ENCODE measurements at regions not wholly inside any gene's neighbourhood (a gene's known extent, or its start where the extent isn't known, plus 50 kb on each side); places are given as distances from the start of the nearest gene placed in this dataset.

GRCh38 chr1:216824511-216824910 lies 101.3 kb upstream of the ESRRG start:
- H3K4me3 ChIP-seq (ENCODE audit: extremely low read depth, insufficient read depth, low read length, poor library complexity, severe bottlenecking): no peak overlapping the region
- no peaks in the 10 kb centered on the region for H3K4me1 ChIP-seq (ENCODE audit: control insufficient read depth, insufficient read depth, low read length, poor library complexity, severe bottlenecking)
- H3K9me3 ChIP-seq (ENCODE audit: control insufficient read depth, low read length): no peaks in the 10 kb centered on the region
- H3K27ac ChIP-seq (ENCODE audit: low read depth, low read length, severe bottlenecking): no peak overlapping the region
- WGBS, 2 experiments (ENCODE audit: insufficient coverage in 2 of 2): no CpG with 5 or more reads among the region's 3 CpGs
- no peaks in the 10 kb centered on the region for H3K36me3 ChIP-seq (ENCODE audit: control insufficient read depth, insufficient read depth, low read length)

- H3K27ac ChIP-seq (ENCODE audit: low read depth, low read length, severe bottlenecking): no peak overlapping the region
- H3K4me3 ChIP-seq (ENCODE audit: extremely low read depth, insufficient read depth, low read length, poor library complexity, severe bottlenecking): no peak overlapping the region
- no peaks in the 10 kb centered on the region for H3K9me3 ChIP-seq (ENCODE audit: control insufficient read depth, low read length)
- H3K4me1 ChIP-seq (ENCODE audit: control insufficient read depth, insufficient read depth, low read length, poor library complexity, severe bottlenecking): no peaks in the 10 kb centered on the region
- H3K36me3 ChIP-seq (ENCODE audit: control insufficient read depth, insufficient read depth, low read length): no peaks in the 10 kb centered on the region
- WGBS, 2 experiments (ENCODE audit: insufficient coverage in 2 of 2): no CpG with 5 or more reads among the region's 2 CpGs
These were observed 100.5 kb upstream of the ESRRG start for GRCh38 chr1:216823731-216824130.

GRCh38 chr1:216822480-216822879 lies 99.3 kb upstream of the ESRRG start:
- Histone ChIP-seq H3K9me3 (ENCODE audit: control insufficient read depth, low read length) (no peaks in the 10 kb centered on the region), H3K4me3 (ENCODE audit: extremely low read depth, insufficient read depth, low read length, poor library complexity, severe bottlenecking) (no peak overlapping the region), H3K4me1 (ENCODE audit: control insufficient read depth, insufficient read depth, low read length, poor library complexity, severe bottlenecking) (no peaks in the 10 kb centered on the region), H3K36me3 (ENCODE audit: control insufficient read depth, insufficient read depth, low read length) (no peaks in the 10 kb centered on the region), H3K27ac (ENCODE audit: low read depth, low read length, severe bottlenecking) (no peak overlapping the region)

- Histone ChIP-seq H3K4me1 (ENCODE audit: control insufficient read depth, insufficient read depth, low read length, poor library complexity, severe bottlenecking) (no peaks in the 10 kb centered on the region), H3K4me3 (ENCODE audit: extremely low read depth, insufficient read depth, low read length, poor library complexity, severe bottlenecking) (no peak overlapping the region), H3K36me3 (ENCODE audit: control insufficient read depth, insufficient read depth, low read length) (no peaks in the 10 kb centered on the region), H3K9me3 (ENCODE audit: control insufficient read depth, low read length) (no peaks in the 10 kb centered on the region), H3K27ac (ENCODE audit: low read depth, low read length, severe bottlenecking) (no peak overlapping the region)
- 64 to 73% methylated on average over 2 of the region's 3 CpGs for WGBS, 2 experiments (ENCODE audit: insufficient coverage in 2 of 2)
These were observed 97.1 kb upstream of the ESRRG start for GRCh38 chr1:216820345-216820744.

GRCh38 chr1:216818284-216818683 lies 95.1 kb upstream of the ESRRG start:
- no peaks in the 10 kb centered on the region for H3K4me1 ChIP-seq (ENCODE audit: control insufficient read depth, insufficient read depth, low read length, poor library complexity, severe bottlenecking)
- no peaks in the 10 kb centered on the region for H3K9me3 ChIP-seq (ENCODE audit: control insufficient read depth, low read length)
- no peaks in the 10 kb centered on the region for H3K36me3 ChIP-seq (ENCODE audit: control insufficient read depth, insufficient read depth, low read length)
- H3K4me3 ChIP-seq (ENCODE audit: extremely low read depth, insufficient read depth, low read length, poor library complexity, severe bottlenecking): no peak overlapping the region
- H3K27ac ChIP-seq (ENCODE audit: low read depth, low read length, severe bottlenecking): no peak overlapping the region
- 91 to 100% methylated on average over 1 of the region's 1 CpG for WGBS, 2 experiments (ENCODE audit: insufficient coverage in 2 of 2)

GRCh38 chr1:216815260-216816131 lies 92.3 kb upstream of the ESRRG start:
- WGBS, 2 experiments (ENCODE audit: insufficient coverage in 2 of 2): 91 to 96% methylated on average over 8 of the region's 11 CpGs
- Histone ChIP-seq H3K4me3 (ENCODE audit: extremely low read depth, insufficient read depth, low read length, poor library complexity, severe bottlenecking) (no peak overlapping the region), H3K36me3 (ENCODE audit: control insufficient read depth, insufficient read depth, low read length) (no peaks in the 10 kb centered on the region), H3K27ac (ENCODE audit: low read depth, low read length, severe bottlenecking) (no peak overlapping the region), H3K4me1 (ENCODE audit: control insufficient read depth, insufficient read depth, low read length, poor library complexity, severe bottlenecking) (no peaks in the 10 kb centered on the region), H3K9me3 (ENCODE audit: control insufficient read depth, low read length) (no peaks in the 10 kb centered on the region)

- H3K9me3 ChIP-seq (ENCODE audit: control insufficient read depth, low read length): no peaks in the 10 kb centered on the region
- H3K27ac ChIP-seq (ENCODE audit: low read depth, low read length, severe bottlenecking): no peak overlapping the region
- H3K4me1 ChIP-seq (ENCODE audit: control insufficient read depth, insufficient read depth, low read length, poor library complexity, severe bottlenecking): no peaks in the 10 kb centered on the region
- H3K4me3 ChIP-seq (ENCODE audit: extremely low read depth, insufficient read depth, low read length, poor library complexity, severe bottlenecking): no peak overlapping the region
- 93% methylated on average over 3 of the region's 6 CpGs for WGBS, 2 experiments (ENCODE audit: insufficient coverage in 2 of 2)
- no peaks in the 10 kb centered on the region for H3K36me3 ChIP-seq (ENCODE audit: control insufficient read depth, insufficient read depth, low read length)
These were observed 91.5 kb upstream of the ESRRG start for GRCh38 chr1:216814576-216815259.

- Histone ChIP-seq H3K4me1 (ENCODE audit: control insufficient read depth, insufficient read depth, low read length, poor library complexity, severe bottlenecking) (no peaks in the 10 kb centered on the region), H3K27ac (ENCODE audit: low read depth, low read length, severe bottlenecking) (no peak overlapping the region)
- WGBS, 2 experiments (ENCODE audit: insufficient coverage in 2 of 2): 80 to 83% methylated on average over 4 of the region's 4 CpGs
These were observed 89.7 kb upstream of the ESRRG start for GRCh38 chr1:216812966-216813365.

GRCh38 chr1:216809649-216810048 lies 86.4 kb upstream of the ESRRG start:
- Histone ChIP-seq H3K36me3 (ENCODE audit: control insufficient read depth, insufficient read depth, low read length) (no peaks in the 10 kb centered on the region), H3K27ac (ENCODE audit: low read depth, low read length, severe bottlenecking) (no peak overlapping the region), H3K9me3 (ENCODE audit: control insufficient read depth, low read length) (no peaks in the 10 kb centered on the region), H3K4me3 (ENCODE audit: extremely low read depth, insufficient read depth, low read length, poor library complexity, severe bottlenecking) (no peak overlapping the region), H3K4me1 (ENCODE audit: control insufficient read depth, insufficient read depth, low read length, poor library complexity, severe bottlenecking) (no peaks in the 10 kb centered on the region)
- WGBS, 2 experiments (ENCODE audit: insufficient coverage in 2 of 2): 70 to 94% methylated on average over 2 to 3 of the region's 5 CpGs

More at GRCh38 chr1:216812966-216813365, 89.7 kb upstream of the ESRRG start:
- Histone ChIP-seq H3K36me3 (ENCODE audit: control insufficient read depth, insufficient read depth, low read length) (no peaks in the 10 kb centered on the region), H3K4me3 (ENCODE audit: extremely low read depth, insufficient read depth, low read length, poor library complexity, severe bottlenecking) (no peak overlapping the region), H3K9me3 (ENCODE audit: control insufficient read depth, low read length) (no peaks in the 10 kb centered on the region)

GRCh38 chr1:216807696-216808095 lies 84.5 kb upstream of the ESRRG start:
- Histone ChIP-seq H3K36me3 (ENCODE audit: control insufficient read depth, insufficient read depth, low read length) (no peaks in the 10 kb centered on the region), H3K4me3 (ENCODE audit: extremely low read depth, insufficient read depth, low read length, poor library complexity, severe bottlenecking) (no peak overlapping the region), H3K27ac (ENCODE audit: low read depth, low read length, severe bottlenecking) (no peak overlapping the region), H3K4me1 (ENCODE audit: control insufficient read depth, insufficient read depth, low read length, poor library complexity, severe bottlenecking) (no peaks in the 10 kb centered on the region), H3K9me3 (ENCODE audit: control insufficient read depth, low read length) (no peaks in the 10 kb centered on the region)
- WGBS, 2 experiments (ENCODE audit: insufficient coverage in 2 of 2): 80% methylated on average over 1 of the region's 1 CpG; no CpG with 5 or more reads in 1 of the 2 experiments

- Histone ChIP-seq H3K27ac (ENCODE audit: low read depth, low read length, severe bottlenecking) (no peak overlapping the region), H3K4me1 (ENCODE audit: control insufficient read depth, insufficient read depth, low read length, poor library complexity, severe bottlenecking) (no peaks in the 10 kb centered on the region), H3K9me3 (ENCODE audit: control insufficient read depth, low read length) (no peaks in the 10 kb centered on the region), H3K36me3 (ENCODE audit: control insufficient read depth, insufficient read depth, low read length) (no peaks in the 10 kb centered on the region), H3K4me3 (ENCODE audit: extremely low read depth, insufficient read depth, low read length, poor library complexity, severe bottlenecking) (no peak overlapping the region)
- WGBS, 2 experiments (ENCODE audit: insufficient coverage in 2 of 2): no CpG with 5 or more reads among the region's 1 CpG
These were observed 82.7 kb upstream of the ESRRG start for GRCh38 chr1:216805953-216806352.
